Peyer's patch (tissue), 4 donors: ENCODE measurements at regions not wholly inside any gene's neighbourhood (a gene's known extent, or its start where the extent isn't known, plus 50 kb on each side); places are given as distances from the start of the nearest gene placed in this dataset.

Source experiments
- POLR2A ChIP-seq, 2 donors: fragments of 450-650 bp; IDR thresholded peaks; one replicate each; pipeline ENCODE4 v1.5.1; 2017; ENCODE audit warnings: antibody characterized with exemption in 2 of 2, mild to moderate bottlenecking in 2 of 2, moderate library complexity in 2 of 2
- TF ChIP-seq, protein P1 (sequence below), 6 experiments: fragments of 450-650 bp in 4 of 6; fragments of 200-600 bp in 2 of 6; sonication (generic) in 1 of 6; IDR thresholded peaks; one replicate each; pipeline ENCODE4 v1.5.1; 2017 to 2019; ENCODE audit warnings: antibody characterized with exemption in 6 of 6, mild to moderate bottlenecking in 3 of 6, moderate library complexity in 1 of 6

DNA sequence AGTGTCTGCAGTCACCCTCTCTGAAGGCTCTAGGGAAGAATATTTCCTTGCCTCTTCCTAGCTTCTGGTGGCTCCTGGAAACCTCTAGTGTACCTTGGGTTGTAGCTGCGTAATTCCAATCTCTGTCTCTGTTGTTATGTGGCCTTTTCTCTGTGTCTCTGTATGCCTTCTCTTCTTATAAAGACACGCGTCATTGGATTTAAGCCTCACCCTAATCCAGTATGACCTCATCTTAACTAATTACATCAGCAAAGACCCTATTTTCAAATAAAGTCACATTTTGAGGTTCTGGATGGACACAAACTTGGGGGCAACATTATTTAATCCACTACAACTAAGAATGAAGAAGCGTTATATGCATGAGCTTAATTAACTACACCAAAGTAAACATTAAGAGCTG is 111.4 kb upstream of the ZNF184 start:
- TF ChIP-seq, protein P1, sequence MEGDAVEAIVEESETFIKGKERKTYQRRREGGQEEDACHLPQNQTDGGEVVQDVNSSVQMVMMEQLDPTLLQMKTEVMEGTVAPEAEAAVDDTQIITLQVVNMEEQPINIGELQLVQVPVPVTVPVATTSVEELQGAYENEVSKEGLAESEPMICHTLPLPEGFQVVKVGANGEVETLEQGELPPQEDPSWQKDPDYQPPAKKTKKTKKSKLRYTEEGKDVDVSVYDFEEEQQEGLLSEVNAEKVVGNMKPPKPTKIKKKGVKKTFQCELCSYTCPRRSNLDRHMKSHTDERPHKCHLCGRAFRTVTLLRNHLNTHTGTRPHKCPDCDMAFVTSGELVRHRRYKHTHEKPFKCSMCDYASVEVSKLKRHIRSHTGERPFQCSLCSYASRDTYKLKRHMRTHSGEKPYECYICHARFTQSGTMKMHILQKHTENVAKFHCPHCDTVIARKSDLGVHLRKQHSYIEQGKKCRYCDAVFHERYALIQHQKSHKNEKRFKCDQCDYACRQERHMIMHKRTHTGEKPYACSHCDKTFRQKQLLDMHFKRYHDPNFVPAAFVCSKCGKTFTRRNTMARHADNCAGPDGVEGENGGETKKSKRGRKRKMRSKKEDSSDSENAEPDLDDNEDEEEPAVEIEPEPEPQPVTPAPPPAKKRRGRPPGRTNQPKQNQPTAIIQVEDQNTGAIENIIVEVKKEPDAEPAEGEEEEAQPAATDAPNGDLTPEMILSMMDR (IDR thresholded peaks at IDR 0.05): no peak
- no peak for TF ChIP-seq POLR2A (IDR thresholded peaks at IDR 0.05)
